ENCODE measurements at regions not wholly inside any gene's neighbourhood (a gene's known extent, or its start where the extent isn't known, plus 50 kb on each side); places are given as distances from the start of the nearest gene placed in this dataset.

- no peak for DNase-seq (ENCODE audit: low read depth)
- no peak for TF ChIP-seq CTCF (IDR thresholded peaks at IDR 0.05; ENCODE audit: control insufficient read depth, extremely low read depth, insufficient read depth)
- no peak overlapping the region for H3K4me3 ChIP-seq (ENCODE audit: low read depth, low read length)
Observed at GRCh38 chr2:9736021-9736420, 105.2 kb upstream of the YWHAQ start.

DNA sequence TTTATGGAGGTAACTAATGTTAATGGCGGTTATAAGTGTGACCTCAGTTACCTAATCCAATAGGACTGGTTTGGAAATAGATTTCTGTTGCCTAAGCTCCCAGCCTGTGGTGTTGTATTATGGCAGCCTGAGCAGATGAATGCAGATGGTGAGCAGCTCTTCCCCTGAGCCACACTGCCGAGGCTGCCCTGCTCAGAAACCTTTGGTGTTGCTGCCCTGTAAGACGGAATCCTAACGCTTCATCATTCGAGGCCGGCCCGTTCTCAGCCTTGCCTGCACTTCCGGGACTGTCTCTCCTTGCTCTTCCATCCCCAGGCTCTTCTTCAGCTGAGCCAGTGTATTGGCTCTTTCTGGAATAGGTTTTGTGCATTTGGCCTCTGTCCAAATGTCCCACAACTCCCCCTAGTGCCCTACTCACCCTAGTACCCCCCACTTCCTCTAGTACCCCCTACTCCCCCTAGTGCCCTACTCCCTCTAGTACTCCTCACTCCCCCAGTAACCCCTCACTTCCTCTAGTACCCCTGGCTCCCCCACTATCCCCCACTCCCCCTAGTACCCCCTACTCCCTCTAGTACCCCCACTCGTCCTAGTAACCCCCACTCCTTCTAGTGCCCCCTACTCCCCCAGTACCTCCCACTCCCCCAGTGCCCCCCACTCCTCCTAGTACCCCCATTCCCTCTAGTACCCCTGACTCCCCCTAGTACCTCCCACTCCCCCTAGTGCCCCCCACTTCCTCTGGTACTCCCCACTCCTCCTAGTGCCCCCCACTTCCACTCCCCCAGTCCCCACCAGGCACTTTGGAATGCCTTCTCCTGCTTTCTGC lies 106.0 kb upstream of the TAF1B start:
- no peak for DNase-seq (ENCODE audit: low read depth)
- TF ChIP-seq CTCF (IDR thresholded peaks at IDR 0.05; ENCODE audit: control insufficient read depth, extremely low read depth, insufficient read depth), result no peak
- H3K4me3 ChIP-seq (ENCODE audit: low read depth, low read length), result no peak overlapping the region

GRCh38 chr2:9738062-9738461 lies 105.2 kb upstream of the TAF1B start:
- H3K4me3 ChIP-seq (ENCODE audit: low read depth, low read length), result no peak overlapping the region
- no peak for DNase-seq (ENCODE audit: low read depth)
- TF ChIP-seq CTCF (IDR thresholded peaks at IDR 0.05; ENCODE audit: control insufficient read depth, extremely low read depth, insufficient read depth), result no peak

- H3K4me3 ChIP-seq (ENCODE audit: low read depth, low read length), result no peak overlapping the region
- no peak for DNase-seq (ENCODE audit: low read depth)
- TF ChIP-seq CTCF (IDR thresholded peaks at IDR 0.05; ENCODE audit: control insufficient read depth, extremely low read depth, insufficient read depth), result no peak
Observed at GRCh38 chr2:9738535-9739496, 104.5 kb upstream of the TAF1B start.

DNA sequence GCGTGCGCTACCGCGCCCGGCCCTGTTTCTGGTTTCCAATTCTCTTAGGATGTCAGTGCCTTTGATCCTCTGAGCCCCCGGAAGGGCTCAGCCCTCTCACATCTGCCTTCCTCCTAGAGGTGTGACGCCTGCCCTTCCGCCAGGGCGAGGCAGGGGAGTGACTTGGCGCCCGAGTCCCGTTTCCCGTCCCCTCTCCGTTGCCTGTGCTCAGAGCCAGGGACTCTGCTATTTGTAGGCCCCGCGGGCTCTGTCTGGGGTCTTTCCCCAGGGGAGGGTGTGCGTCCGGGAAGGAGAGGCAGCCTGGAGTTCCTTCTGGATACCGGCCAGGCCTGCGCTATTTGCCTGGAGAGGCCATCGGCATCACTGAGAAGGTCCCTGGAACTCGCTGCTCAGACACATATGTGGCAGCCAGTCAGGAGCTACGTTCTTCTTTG lies 103.7 kb upstream of the TAF1B start:
- no peak overlapping the region for H3K4me3 ChIP-seq (ENCODE audit: low read depth, low read length)
- TF ChIP-seq CTCF (IDR thresholded peaks at IDR 0.05; ENCODE audit: control insufficient read depth, extremely low read depth, insufficient read depth), result no peak
- DNase-seq (ENCODE audit: low read depth), result no peak

DNA sequence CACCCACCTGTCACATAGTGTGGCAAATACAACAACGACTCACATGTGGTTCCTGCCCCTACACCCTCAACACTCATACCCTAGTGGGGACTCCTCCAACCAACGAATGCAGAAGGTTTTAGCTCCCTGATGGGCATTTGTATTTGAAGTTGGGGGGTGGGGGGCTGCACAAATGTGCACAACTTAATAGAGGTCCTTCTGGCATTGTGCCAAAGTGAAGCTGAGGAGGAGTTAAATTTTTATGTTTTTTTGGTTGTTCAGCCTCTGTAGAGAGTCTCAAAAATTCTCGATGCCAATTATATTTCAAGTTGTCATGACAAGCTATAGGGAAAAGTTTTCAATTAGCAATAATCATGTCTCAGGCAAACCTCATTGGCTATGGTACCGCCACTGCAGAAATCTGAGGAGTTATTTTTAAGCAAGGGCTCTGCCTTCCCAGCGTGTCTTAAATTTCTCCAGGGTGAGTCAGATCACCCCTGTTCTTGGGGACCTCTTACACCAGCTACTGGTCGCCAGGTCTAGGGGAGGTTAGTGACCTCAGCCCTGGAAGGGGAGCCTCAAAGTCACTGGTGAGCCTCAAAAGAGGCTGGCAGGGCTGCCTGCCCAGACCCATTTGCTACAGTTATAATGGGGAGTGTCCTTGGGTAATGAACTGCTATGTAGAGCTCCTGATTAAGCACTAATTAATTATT lies 102.7 kb upstream of the TAF1B start:
- H3K4me3 ChIP-seq (ENCODE audit: low read depth, low read length), result no peak overlapping the region
- no peak for TF ChIP-seq CTCF (IDR thresholded peaks at IDR 0.05; ENCODE audit: control insufficient read depth, extremely low read depth, insufficient read depth)
- no peak for DNase-seq (ENCODE audit: low read depth)

Data from LNCaP clone FGC (cell line).